Activated CD8-positive, alpha-beta T cell treated with anti-CD3 and anti-CD28 coated beads, Interleukin-2, amount 10 ng/mL, durations not matched to agents 7 days and 5 days (primary cell): ENCODE measurements at regions not wholly inside any gene's neighbourhood (a gene's known extent, or its start where the extent isn't known, plus 50 kb on each side); places are given as distances from the start of the nearest gene placed in this dataset.
"Not testable (repeated sequence)": the region's sequence is repeated elsewhere in the genome, so short reads cannot be mapped to it uniquely, and the experiment has no call there.

Source experiments
- ATAC-seq: fragments of 150-1000 bp; cut with Tn5 transposase; one replicate; pipeline ENCODE4 v1.10.0; 2021; ENCODE audit warnings: moderate library complexity
- CTCF ChIA-PET: fragments of 350-600 bp; sonication (Branson Sonifier 250); formaldehyde crosslinking; loops from one replicate; lab custom pipeline; 2021; ENCODE audit warnings: antibody characterized with exemption; lab: Charles Lee
- POLR2A ChIA-PET: fragments of 350-600 bp; sonication (Branson Sonifier 250); formaldehyde crosslinking; loops from one replicate; lab custom pipeline; 2021; ENCODE audit warnings: antibody characterized with exemption; lab: Charles Lee
- DNase-seq: peaks from one replicate; pipeline ENCODE4 v3.0.0-alpha.2; 2020
- H3K27ac Mint-ChIP-seq: one replicate; pipeline ENCODE4 v1.8.0; 2021; ENCODE audit warnings: mild to moderate bottlenecking, mixed read lengths
- H3K27me3 Mint-ChIP-seq: one replicate; pipeline ENCODE4 v1.8.0; 2021; ENCODE audit warnings: low read depth, mixed read lengths
- H3K36me3 Mint-ChIP-seq: one replicate; pipeline ENCODE4 v1.8.0; 2021; ENCODE audit warnings: low read depth, mixed read lengths
- H3K4me1 Mint-ChIP-seq: one replicate; pipeline ENCODE4 v1.8.0; 2021; ENCODE audit warnings: low read depth, mixed read lengths
- H3K4me3 Mint-ChIP-seq: one replicate; pipeline ENCODE4 v1.8.0; 2021; ENCODE audit warnings: mild to moderate bottlenecking, mixed read lengths
- H3K9me3 Mint-ChIP-seq: one replicate; pipeline ENCODE4 v1.8.0; 2022; ENCODE audit warnings: mixed read lengths; ENCODE audit not compliant: insufficient read depth

- no peak overlapping the region for H3K4me3 Mint-ChIP-seq
- H3K27ac Mint-ChIP-seq = no peak overlapping the region
- H3K9me3 Mint-ChIP-seq = peaks cover 4% of the 10 kb centered on the region
- H3K27me3 Mint-ChIP-seq = no peaks in the 10 kb centered on the region
- ChIA-PET CTCF (no interaction called here), POLR2A (interaction anchor here (0.6 kb wide), 1 partner anchor 1287 kb away, joined by 3 read pairs; no protein-coding TSS in a partner anchor)
- no peaks in the 10 kb centered on the region for H3K4me1 Mint-ChIP-seq
- H3K36me3 Mint-ChIP-seq = no peaks in the 10 kb centered on the region
- no peak for DNase-seq
- no peak for ATAC-seq
These were observed 1024.0 kb upstream of the SLIT2 start for GRCh38 chr4:19227701-19228100.

DNA sequence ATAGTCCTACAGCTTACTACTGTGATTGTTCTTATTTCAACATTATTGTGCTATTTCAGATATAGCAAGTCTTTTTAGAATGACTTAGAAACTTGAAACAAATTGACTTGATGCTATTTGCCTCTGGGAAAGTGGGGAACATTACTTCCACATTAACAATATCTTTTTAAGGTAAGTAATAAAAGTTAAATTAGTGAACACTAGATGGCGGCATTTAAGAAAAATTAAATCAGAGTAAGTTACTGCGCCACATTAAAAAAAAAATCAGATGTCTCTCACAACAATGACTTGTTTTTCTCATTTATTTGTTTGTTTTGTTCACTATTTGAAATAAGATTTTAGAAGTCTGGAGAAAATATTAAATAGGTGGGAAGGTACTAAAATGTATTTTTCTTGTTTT is 1026.9 kb upstream of the SLIT2 start:
- CTCF ChIA-PET = no interaction called here
- Mint-ChIP-seq H3K9me3 (no peaks in the 10 kb centered on the region), H3K4me3 (no peak overlapping the region), H3K36me3 (no peaks in the 10 kb centered on the region), H3K27ac (no peak overlapping the region), H3K4me1 (no peaks in the 10 kb centered on the region), H3K27me3 (no peaks in the 10 kb centered on the region)
- POLR2A ChIA-PET = no interaction called here
- no peak for ATAC-seq
- DNase-seq = no peak

- no peaks in the 10 kb centered on the region for H3K27me3 Mint-ChIP-seq
- H3K36me3 Mint-ChIP-seq = no peaks in the 10 kb centered on the region
- ATAC-seq (no peak), DNase-seq (no peak)
- H3K9me3 Mint-ChIP-seq = no peaks in the 10 kb centered on the region
- H3K27ac Mint-ChIP-seq = no peak overlapping the region
- ChIA-PET POLR2A (no interaction called here), CTCF (no interaction called here)
- H3K4me1 Mint-ChIP-seq = no peaks in the 10 kb centered on the region
- H3K4me3 Mint-ChIP-seq = no peak overlapping the region
These were observed 1035.2 kb upstream of the SLIT2 start for GRCh38 chr4:19216476-19216875.

DNA sequence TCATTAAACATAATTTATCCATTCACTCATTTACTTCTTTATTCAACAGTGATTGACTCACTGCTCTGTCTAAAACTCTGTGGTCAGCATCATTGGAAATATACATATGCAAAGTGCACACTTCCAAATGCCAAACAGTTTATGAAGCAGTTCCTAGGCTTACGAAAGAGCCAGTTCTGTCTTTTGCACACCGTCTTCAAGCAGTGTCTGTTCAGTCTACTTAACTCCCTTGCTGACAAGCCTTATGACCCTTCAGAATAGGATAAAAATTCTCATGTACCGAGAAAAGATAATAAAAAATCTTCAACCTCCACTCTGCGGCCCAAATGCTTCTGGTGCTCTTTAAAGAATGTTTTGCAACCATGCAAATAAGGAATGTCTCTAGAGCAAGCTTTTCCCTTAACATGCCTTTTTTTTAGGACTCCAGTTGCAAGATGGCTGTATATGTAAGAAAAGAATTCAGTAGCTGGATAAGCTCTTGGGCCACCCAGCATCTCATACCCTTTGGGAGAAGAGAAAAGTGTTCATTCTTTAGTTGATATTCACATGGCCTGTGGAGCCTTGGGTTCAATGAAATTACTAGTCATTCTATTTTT is 1037.0 kb upstream of the SLIT2 start:
- ATAC-seq (no peak), DNase-seq (no peak)
- H3K27me3 Mint-ChIP-seq = no peaks in the 10 kb centered on the region
- ChIA-PET POLR2A (no interaction called here), CTCF (no interaction called here)
- no peak overlapping the region for H3K27ac Mint-ChIP-seq
- H3K9me3 Mint-ChIP-seq = no peaks in the 10 kb centered on the region
- H3K4me3 Mint-ChIP-seq = no peak overlapping the region
- H3K36me3 Mint-ChIP-seq = no peaks in the 10 kb centered on the region
- no peaks in the 10 kb centered on the region for H3K4me1 Mint-ChIP-seq

DNA sequence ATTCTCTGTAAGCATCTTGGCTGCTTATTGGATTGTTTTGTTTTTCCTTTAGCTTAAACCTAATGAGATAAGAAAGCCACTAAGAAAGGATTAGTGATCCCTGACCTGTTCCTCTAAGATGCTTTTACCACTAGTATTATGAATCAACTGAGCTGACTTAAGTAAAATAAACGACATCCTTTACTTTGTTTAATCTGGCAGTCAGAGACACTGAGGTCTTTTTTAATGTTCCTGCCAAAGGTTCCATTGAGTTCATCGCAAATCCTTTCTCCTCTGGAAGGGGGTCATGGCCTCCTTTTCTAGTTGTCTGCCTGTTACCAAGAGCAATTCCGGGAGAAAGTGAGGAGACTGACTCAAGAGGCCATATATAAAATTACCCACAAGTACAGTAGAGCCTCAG is 1038.3 kb upstream of the SLIT2 start:
- DNase-seq (no peak), ATAC-seq (no peak)
- Mint-ChIP-seq H3K27ac (no peak overlapping the region), H3K36me3 (no peaks in the 10 kb centered on the region), H3K4me1 (no peaks in the 10 kb centered on the region), H3K4me3 (no peak overlapping the region), H3K27me3 (no peaks in the 10 kb centered on the region), H3K9me3 (no peaks in the 10 kb centered on the region)
- ChIA-PET CTCF (no interaction called here), POLR2A (no interaction called here)

DNA sequence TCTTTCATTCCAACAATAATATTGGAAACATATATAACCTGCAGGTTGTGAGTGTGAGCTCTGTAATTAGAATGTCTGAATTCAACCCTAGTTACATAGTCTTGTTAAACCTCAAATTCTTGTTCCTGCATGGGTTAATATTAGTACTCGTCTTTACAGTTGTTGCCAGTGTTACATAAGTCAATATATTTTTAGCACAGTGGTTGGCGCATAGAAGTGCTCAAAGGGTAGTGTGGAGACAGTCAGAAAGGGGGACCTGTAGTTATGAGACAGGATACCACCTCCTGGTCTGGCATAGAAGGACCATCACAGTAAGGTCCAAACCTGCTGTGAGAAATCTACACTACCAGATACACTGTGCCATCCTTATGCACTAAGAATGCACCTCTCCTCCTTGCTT is 1045.9 kb upstream of the SLIT2 start:
- ChIA-PET POLR2A (no interaction called here), CTCF (no interaction called here)
- ATAC-seq (no peak), DNase-seq (no peak)
- Mint-ChIP-seq H3K27ac (no peak overlapping the region), H3K36me3 (no peaks in the 10 kb centered on the region), H3K4me1 (no peaks in the 10 kb centered on the region), H3K9me3 (no peaks in the 10 kb centered on the region), H3K27me3 (no peaks in the 10 kb centered on the region), H3K4me3 (no peak overlapping the region)

DNA sequence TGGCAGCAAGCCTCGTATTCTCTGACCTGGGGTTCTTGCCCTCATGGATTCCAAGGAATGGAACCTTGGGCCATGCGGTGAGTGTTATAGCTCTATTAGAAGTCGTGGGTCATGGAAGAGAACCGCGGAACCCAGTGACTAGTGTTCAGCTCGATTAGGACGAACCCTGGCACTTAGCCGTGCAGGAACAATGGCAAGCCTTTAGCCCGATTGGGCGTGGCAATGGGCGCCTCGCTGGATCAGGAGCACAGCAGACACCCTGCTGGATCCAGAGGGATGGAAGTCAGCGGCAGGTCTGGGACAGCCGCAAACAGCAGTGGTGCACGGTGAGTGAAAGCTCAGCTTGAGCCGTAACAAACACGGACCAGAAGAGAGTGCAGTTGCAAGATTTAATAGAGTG is 1053.9 kb upstream of the SLIT2 start:
- CTCF ChIA-PET, ATAC-seq, H3K9me3 Mint-ChIP-seq, DNase-seq, H3K27ac Mint-ChIP-seq, POLR2A ChIA-PET, H3K4me3 Mint-ChIP-seq, H3K27me3 Mint-ChIP-seq, H3K4me1 Mint-ChIP-seq, H3K36me3 Mint-ChIP-seq: not testable (repeated sequence)

DNA sequence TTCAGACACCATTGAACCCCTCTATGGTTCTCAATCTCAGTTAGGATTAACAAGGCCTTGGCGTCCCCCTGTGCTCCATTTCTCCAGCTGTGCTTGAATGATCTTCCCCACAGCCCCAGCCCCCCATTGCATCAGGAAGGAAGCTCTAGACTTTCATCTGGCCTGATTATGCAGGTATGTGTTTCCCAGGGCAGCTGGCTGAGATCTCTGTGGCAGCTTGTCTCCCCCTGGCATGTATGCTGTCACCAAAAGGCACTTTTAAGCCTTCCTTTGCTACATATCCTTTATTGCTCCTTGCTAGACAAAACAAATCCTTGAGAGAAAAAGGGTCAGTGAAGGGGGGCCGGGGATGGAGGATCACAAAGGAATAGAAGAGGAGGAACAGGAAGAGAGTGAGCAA is 1056.0 kb upstream of the SLIT2 start:
- peaks cover 4% of the 10 kb centered on the region for H3K9me3 Mint-ChIP-seq
- ChIA-PET POLR2A (no interaction called here), CTCF (no interaction called here)
- no peaks in the 10 kb centered on the region for H3K27me3 Mint-ChIP-seq
- ATAC-seq = no peak
- no peaks in the 10 kb centered on the region for H3K4me1 Mint-ChIP-seq
- no peak for DNase-seq
- H3K36me3 Mint-ChIP-seq = no peaks in the 10 kb centered on the region
- H3K27ac Mint-ChIP-seq = no peak overlapping the region
- H3K4me3 Mint-ChIP-seq = no peak overlapping the region

- Mint-ChIP-seq H3K27ac (no peak overlapping the region), H3K36me3 (no peaks in the 10 kb centered on the region), H3K4me1 (no peaks in the 10 kb centered on the region), H3K4me3 (no peak overlapping the region), H3K27me3 (no peaks in the 10 kb centered on the region), H3K9me3 (peaks cover 4% of the 10 kb centered on the region)
- DNase-seq (no peak), ATAC-seq (no peak)
- ChIA-PET CTCF (no interaction called here), POLR2A (no interaction called here)
These were observed 1057.0 kb upstream of the SLIT2 start for GRCh38 chr4:19194672-19195071.

- ChIA-PET CTCF (no interaction called here), POLR2A (no interaction called here)
- H3K27me3 Mint-ChIP-seq = no peaks in the 10 kb centered on the region
- no peaks in the 10 kb centered on the region for H3K9me3 Mint-ChIP-seq
- no peak for ATAC-seq
- no peak overlapping the region for H3K4me3 Mint-ChIP-seq
- no peak overlapping the region for H3K27ac Mint-ChIP-seq
- no peaks in the 10 kb centered on the region for H3K36me3 Mint-ChIP-seq
- H3K4me1 Mint-ChIP-seq = no peaks in the 10 kb centered on the region
- no peak for DNase-seq
These were observed 1058.3 kb upstream of the SLIT2 start for GRCh38 chr4:19193274-19193981.

DNA sequence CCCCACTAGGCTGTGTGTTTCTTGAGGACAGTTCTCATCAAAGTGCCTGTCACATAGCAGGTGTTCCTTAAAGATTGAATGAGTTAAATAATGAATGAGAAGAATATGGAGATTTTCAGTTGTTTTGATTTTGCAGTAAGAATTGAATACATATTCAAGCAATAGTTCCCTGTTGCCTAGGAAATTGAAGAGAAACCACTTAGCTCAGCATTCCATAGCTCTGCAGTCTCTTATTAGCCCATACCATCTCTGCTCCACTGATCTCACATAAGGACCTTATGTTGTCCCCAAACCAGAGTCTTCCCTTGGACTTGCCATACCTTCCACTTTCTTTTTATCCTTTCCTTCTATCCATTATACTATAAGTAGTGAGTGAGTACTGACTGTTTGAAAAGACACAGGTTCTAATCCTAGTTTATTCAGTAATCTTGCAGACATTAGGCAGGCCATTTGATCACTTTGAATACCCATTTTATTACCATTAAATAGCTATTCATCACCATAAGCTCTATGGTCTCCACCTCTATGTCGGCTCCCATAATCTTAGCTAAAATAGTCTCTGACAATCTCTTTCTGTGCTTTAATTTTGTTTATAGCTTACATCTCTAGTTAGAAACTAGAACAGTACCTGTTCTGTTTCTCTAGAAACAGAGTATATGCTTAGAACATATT is 1059.6 kb upstream of the SLIT2 start:
- Mint-ChIP-seq H3K27me3 (no peaks in the 10 kb centered on the region), H3K4me1 (no peaks in the 10 kb centered on the region), H3K36me3 (no peaks in the 10 kb centered on the region), H3K27ac (no peak overlapping the region), H3K9me3 (no peaks in the 10 kb centered on the region), H3K4me3 (no peak overlapping the region)
- ChIA-PET CTCF (no interaction called here), POLR2A (no interaction called here)
- ATAC-seq (no peak), DNase-seq (no peak)

- Mint-ChIP-seq H3K9me3 (peaks cover 3% of the 10 kb centered on the region), H3K4me1 (no peaks in the 10 kb centered on the region), H3K4me3 (no peak overlapping the region), H3K36me3 (no peaks in the 10 kb centered on the region), H3K27me3 (no peaks in the 10 kb centered on the region), H3K27ac (no peak overlapping the region)
- CTCF ChIA-PET = no interaction called here
- no peak for DNase-seq
- POLR2A ChIA-PET = no interaction called here
- ATAC-seq = no peak
These were observed 1064.0 kb upstream of the SLIT2 start for GRCh38 chr4:19187691-19188090.
